Heart right ventricle (tissue), 16 donors: ENCODE measurements at regions not wholly inside any gene's neighbourhood (a gene's known extent, or its start where the extent isn't known, plus 50 kb on each side); places are given as distances from the start of the nearest gene placed in this dataset.

Experiments used
- ATAC-seq, 8 donors: fragments of 200-7000 bp; cut with Tn5 transposase; one replicate each; pipeline ENCODE4 v1.9.1; 2020; ENCODE audit warnings: mild to moderate bottlenecking in 8 of 8, moderate library complexity in 8 of 8, moderate number of reproducible peaks in 1 of 8
- DNase-seq, 2 donors: peaks; one replicate each; pipeline ENCODE4 v3.0.0-alpha.2; 2020
- H3K27ac ChIP-seq, 10 donors: fragments of 200-600 bp; sonication (generic) in 2 of 10; one replicate each; pipeline versions ENCODE4 v1.5.0 to v1.8.0; 2020 to 2022; ENCODE audit warnings: mild to moderate bottlenecking in 3 of 10
- H3K27me3 ChIP-seq, 7 donors: fragments of 200-600 bp; one replicate each; pipeline ENCODE4 v1.8.0; 2021 to 2022; ENCODE audit warnings: mild to moderate bottlenecking in 2 of 7
- H3K36me3 ChIP-seq, 9 donors: fragments of 200-600 bp; sonication (generic) in 1 of 9; one replicate each; pipeline versions ENCODE4 v1.5.0 to v1.8.0; 2020 to 2022; ENCODE audit warnings: mild to moderate bottlenecking in 2 of 9
- H3K4me1 ChIP-seq, 9 donors: fragments of 200-600 bp; sonication (generic) in 1 of 9; one replicate each; pipeline versions ENCODE4 v1.5.0 to v1.8.0; 2020 to 2022; ENCODE audit warnings: mild to moderate bottlenecking in 4 of 9
- H3K4me3 ChIP-seq, 10 donors: fragments of 200-600 bp; sonication (generic) in 2 of 10; one replicate each; pipeline versions ENCODE4 v1.5.0 to v1.8.0; 2020 to 2022; ENCODE audit warnings: mild to moderate bottlenecking in 7 of 10, moderate library complexity in 2 of 10
- H3K9me3 ChIP-seq, 11 donors: fragments of 200-600 bp in 10 of 11; sonication (generic) in 2 of 11; one replicate each; pipeline versions ENCODE4 v1.5.0 to v1.8.0; 2013 to 2022; ENCODE audit warnings: mild to moderate bottlenecking in 2 of 11, control low read depth in 1 of 11, moderate library complexity in 1 of 11
- CTCF ChIP-seq, 9 donors: fragments of 200-600 bp; sonication (generic) in 2 of 9; IDR thresholded peaks; one replicate each; pipeline versions ENCODE4 v1.5.0 to v1.8.0; 2021 to 2022; ENCODE audit warnings: antibody characterized with exemption in 9 of 9, mild to moderate bottlenecking in 5 of 9, moderate library complexity in 1 of 9
- WGBS, 2 donors: extraction: QIAGEN DNeasy Blood & Tissue Kit; methylation state at CpG; one replicate each; pipeline ENCODE4 v1.1.7; 2013; ENCODE audit warnings: inconsistent platforms in 1 of 2; 5-methylcytosine and 5-hydroxymethylcytosine counted together
- intact Hi-C, 10 donors: fragments of 100-400 bp; cut with DNase I; formaldehyde crosslinking; loops; one replicate each; pipeline versions ENCODE4 v1.11.1 to v1.14.2; 2022
- donor health status: Arrhythmogenic right ventricular cardiomyopathy.
- donor health status: ischemic (EF 13 %, LVEDD 7.1; RV severe dilation, severe dysfunction).
- donor health status: healthy with polysubstance abuse.
- donor health status: DM: no; HTN: yes; CAD: no.
- donor health status: DM: no; HTN: no; CAD: no.
- donor health status: ischemic (EF 25% LVEDD 6.9; RV normal size, moderate dysfunction).
- donor health status: ischemic (EF 25% LVEDD 5.7; RV mildly dilated, moderate dysfunction).
- donor health status: healthy.
- donor health status: DM: yes; HTN: yes; CAD: no.
- donor health status: Ischemic cardiomyopathy.
- donor health status: ischemic (EF 35%, LVEDD 5.7; RV mildly dilated, moderate dysfunction).
- donor health status: nonischemic (EF 11% LVEDD 7.7; RV severe dilation, severe dysfunction).
- donor health status: DM: yes; HTN: yes; CAD: no.
- donor health status: PGD.
- donor health status: ischemic (EF 29% LVEDD 5.4; RV normal size, mild dysfunction).
- donor health status: nonischemic (EF 23%, LVEDD 6.1; RV moderate dilation, normal function).

- intact Hi-C loops = no loop called here
- Histone ChIP-seq H3K27ac (no peak overlapping the region), H3K36me3 (no peaks in the 10 kb centered on the region), H3K4me3 (no peak overlapping the region), H3K9me3 (no peaks in the 10 kb centered on the region), H3K4me1 (no peaks in the 10 kb centered on the region), H3K27me3 (peaks cover 0 to 5% (median 0%) of the 10 kb centered on the region in 7 donors)
- 57 to 63% methylated on average over 4 of the region's 4 CpGs for WGBS, 2 donors
- DNase-seq = no peak
- TF ChIP-seq CTCF (IDR thresholded peaks at IDR 0.05) = no peak
- ATAC-seq = no peak
These were observed 369.8 kb upstream of the SOX11 start for GRCh38 chr2:5322396-5322795.

GRCh38 chr2:5325523-5325922 is 366.7 kb upstream of the SOX11 start:
- Histone ChIP-seq H3K4me3 (no peak overlapping the region), H3K4me1 (no peaks in the 10 kb centered on the region), H3K27ac (no peak overlapping the region), H3K9me3 (no peaks in the 10 kb centered on the region), H3K27me3 (peaks cover 0 to 7% (median 0%) of the 10 kb centered on the region in 7 donors), H3K36me3 (no peaks in the 10 kb centered on the region)
- WGBS, 2 donors = 91 to 94% methylated on average over 23 of the region's 23 CpGs
- no peak for TF ChIP-seq CTCF (IDR thresholded peaks at IDR 0.05)
- intact Hi-C loops = no loop called here
- DNase-seq (no peak), ATAC-seq (no peak)

GRCh38 chr2:5328826-5329225 is 363.4 kb upstream of the SOX11 start:
- peaks cover 0 to 7% (median 0%) of the 10 kb centered on the region in 7 donors for H3K27me3 ChIP-seq
- no peak overlapping the region for H3K4me3 ChIP-seq
- no peaks in the 10 kb centered on the region for H3K36me3 ChIP-seq
- intact Hi-C loops = no loop called here
- no peaks in the 10 kb centered on the region for H3K4me1 ChIP-seq
- no peaks in the 10 kb centered on the region for H3K9me3 ChIP-seq
- 46 to 50% methylated on average over 5 of the region's 5 CpGs for WGBS, 2 donors
- ATAC-seq = no peak
- H3K27ac ChIP-seq = no peak overlapping the region
- TF ChIP-seq CTCF (IDR thresholded peaks at IDR 0.05) = peak in 2 of 9 donors; percentile 13 to 25
- no peak for DNase-seq

GRCh38 chr2:5329763-5330162 is 362.4 kb upstream of the SOX11 start:
- ATAC-seq = no peak
- no peak for TF ChIP-seq CTCF (IDR thresholded peaks at IDR 0.05)
- Histone ChIP-seq H3K9me3 (no peaks in the 10 kb centered on the region), H3K4me1 (no peaks in the 10 kb centered on the region), H3K36me3 (no peaks in the 10 kb centered on the region), H3K27me3 (peaks cover 0 to 7% (median 0%) of the 10 kb centered on the region in 7 donors), H3K27ac (no peak overlapping the region), H3K4me3 (no peak overlapping the region)
- WGBS, 2 donors = 77 to 85% methylated on average over 3 of the region's 3 CpGs
- no peak for DNase-seq
- intact Hi-C loops = no loop called here
